Cardiac muscle cell (in vitro differentiated cells and primary cell): ENCODE measurements at regions not wholly inside any gene's neighbourhood (a gene's known extent, or its start where the extent isn't known, plus 50 kb on each side); places are given as distances from the start of the nearest gene placed in this dataset.
"Not testable (repeated sequence)": the region's sequence is repeated elsewhere in the genome, so short reads cannot be mapped to it uniquely, and the experiment has no call there.

Source experiments
- DNase-seq, 2 donors: peaks; one replicate each; pipeline versions ENCODE4 v3.0.0 to v3.0.0-alpha.2; 2010 to 2017; ENCODE audit warnings: low read depth in 1 of 2, low spot score in 1 of 2
- H3K27ac ChIP-seq: fragments of 200-600 bp; sonication (generic); 2 replicates; pipeline ENCODE4 v1.5.1; 2016
- H3K27me3 ChIP-seq: fragments of 200-600 bp; sonication (generic); 2 replicates; pipeline ENCODE4 v1.6.0; 2016; ENCODE audit warnings: control low read depth
- H3K36me3 ChIP-seq: fragments of 200-600 bp; sonication (generic); 2 replicates; pipeline ENCODE4 v1.5.1; 2016; ENCODE audit warnings: control low read depth
- H3K4me1 ChIP-seq: fragments of 200-600 bp; sonication (generic); 2 replicates; pipeline ENCODE4 v1.8.1; 2017; ENCODE audit warnings: low read depth, mild to moderate bottlenecking, mixed run types
- H3K4me3 ChIP-seq: fragments of 200-600 bp; sonication (generic); 2 replicates; pipeline ENCODE4 v1.5.1; 2016; ENCODE audit warnings: mild to moderate bottlenecking
- H3K9me3 ChIP-seq: fragments of 200-600 bp; sonication (generic); 2 replicates; pipeline ENCODE4 v1.5.1; 2017; ENCODE audit warnings: low read depth, mild to moderate bottlenecking, control low read depth
- TF ChIP-seq, protein P1 (sequence below): IDR thresholded peaks from 2 replicates; pipeline ENCODE4 v1.5.1; 2012; ENCODE audit warnings: low read depth, mild to moderate bottlenecking, low read length

- Histone ChIP-seq H3K4me3 (no peak overlapping the region), H3K36me3 (no peaks in the 10 kb centered on the region), H3K4me1 (no peaks in the 10 kb centered on the region), H3K27ac (no peak overlapping the region), H3K9me3 (no peaks in the 10 kb centered on the region), H3K27me3 (peaks cover 6% of the 10 kb centered on the region)
- no peak for DNase-seq
- TF ChIP-seq, protein P1, sequence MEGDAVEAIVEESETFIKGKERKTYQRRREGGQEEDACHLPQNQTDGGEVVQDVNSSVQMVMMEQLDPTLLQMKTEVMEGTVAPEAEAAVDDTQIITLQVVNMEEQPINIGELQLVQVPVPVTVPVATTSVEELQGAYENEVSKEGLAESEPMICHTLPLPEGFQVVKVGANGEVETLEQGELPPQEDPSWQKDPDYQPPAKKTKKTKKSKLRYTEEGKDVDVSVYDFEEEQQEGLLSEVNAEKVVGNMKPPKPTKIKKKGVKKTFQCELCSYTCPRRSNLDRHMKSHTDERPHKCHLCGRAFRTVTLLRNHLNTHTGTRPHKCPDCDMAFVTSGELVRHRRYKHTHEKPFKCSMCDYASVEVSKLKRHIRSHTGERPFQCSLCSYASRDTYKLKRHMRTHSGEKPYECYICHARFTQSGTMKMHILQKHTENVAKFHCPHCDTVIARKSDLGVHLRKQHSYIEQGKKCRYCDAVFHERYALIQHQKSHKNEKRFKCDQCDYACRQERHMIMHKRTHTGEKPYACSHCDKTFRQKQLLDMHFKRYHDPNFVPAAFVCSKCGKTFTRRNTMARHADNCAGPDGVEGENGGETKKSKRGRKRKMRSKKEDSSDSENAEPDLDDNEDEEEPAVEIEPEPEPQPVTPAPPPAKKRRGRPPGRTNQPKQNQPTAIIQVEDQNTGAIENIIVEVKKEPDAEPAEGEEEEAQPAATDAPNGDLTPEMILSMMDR = no peak
Observed at GRCh38 chr6:863831-864230, 170.9 kb upstream of the EXOC2 start.

- H3K4me3 ChIP-seq, DNase-seq, H3K27ac ChIP-seq, H3K36me3 ChIP-seq, H3K9me3 ChIP-seq, H3K27me3 ChIP-seq, H3K4me1 ChIP-seq: not testable (repeated sequence)
Observed at GRCh38 chr6:863127-863526, 170.2 kb upstream of the EXOC2 start.

DNA sequence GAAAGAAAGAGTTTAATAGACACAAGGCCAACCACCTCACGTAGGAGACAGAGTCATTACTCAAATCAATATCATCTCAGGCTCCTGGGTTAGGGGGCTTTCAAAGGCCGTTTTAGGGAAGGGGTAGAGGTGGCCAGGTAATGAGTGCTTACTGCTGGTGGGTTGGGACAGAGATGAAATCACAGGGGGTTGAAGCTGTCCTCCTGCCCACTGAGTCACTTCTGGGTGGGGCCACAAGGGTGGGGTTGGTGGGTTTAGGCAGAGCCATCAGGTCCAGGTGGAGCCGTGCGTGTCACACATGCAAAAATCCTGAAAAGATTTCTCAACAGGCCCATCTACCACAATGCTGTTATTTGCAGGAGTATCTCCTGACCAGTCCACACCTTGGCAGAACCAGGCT lies 167.0 kb upstream of the EXOC2 start:
- Histone ChIP-seq H3K4me3 (no peak overlapping the region), H3K4me1 (no peaks in the 10 kb centered on the region), H3K27ac (no peak overlapping the region), H3K9me3 (no peaks in the 10 kb centered on the region), H3K36me3 (no peaks in the 10 kb centered on the region), H3K27me3 (peaks cover 14% of the 10 kb centered on the region)
- TF ChIP-seq, protein P1 = no peak
- DNase-seq = no peak

DNA sequence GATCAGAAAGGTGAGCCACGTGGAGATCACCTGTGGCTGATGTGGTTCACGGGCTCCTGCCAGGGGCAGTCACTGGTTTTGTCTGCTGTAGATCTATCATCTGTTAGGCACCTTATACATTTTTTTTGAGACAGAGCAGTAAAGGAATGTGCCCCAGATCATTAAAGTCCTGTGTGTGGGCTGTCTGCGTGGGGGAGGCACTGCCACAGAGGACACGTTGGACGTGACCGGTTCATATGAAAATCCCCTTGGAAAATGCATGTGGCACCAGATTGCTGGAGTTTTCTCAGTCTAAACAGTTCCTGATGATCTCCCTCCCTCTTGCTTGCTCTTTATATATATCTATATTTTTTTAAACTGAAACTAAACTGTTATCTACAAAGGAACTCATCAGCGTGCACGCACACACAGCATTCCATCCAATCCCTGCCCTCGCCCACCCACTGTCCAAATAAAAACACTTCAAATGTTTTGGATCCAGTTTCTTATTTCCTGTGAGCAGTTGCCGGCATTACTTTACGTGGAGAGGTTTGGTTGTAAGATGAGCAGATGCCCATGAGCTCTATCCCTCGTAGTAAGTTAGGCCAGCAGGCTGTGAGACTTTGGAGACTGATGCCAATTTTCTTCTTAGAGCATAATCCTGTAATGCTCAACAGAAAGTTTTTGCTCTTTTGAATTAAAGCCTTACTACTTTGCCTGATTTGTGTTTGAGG lies 161.6 kb upstream of the EXOC2 start:
- Histone ChIP-seq H3K36me3 (no peaks in the 10 kb centered on the region), H3K9me3 (no peaks in the 10 kb centered on the region), H3K27ac (no peak overlapping the region), H3K27me3 (peaks cover 18% of the 10 kb centered on the region), H3K4me1 (no peaks in the 10 kb centered on the region), H3K4me3 (no peak overlapping the region)
- DNase-seq = peak in 1 of 2 donors; percentile 2
- TF ChIP-seq, protein P1 = no peak

GRCh38 chr6:852216-852615 lies 159.3 kb upstream of the EXOC2 start:
- not testable (repeated sequence) for DNase-seq, H3K4me3 ChIP-seq, H3K36me3 ChIP-seq, H3K4me1 ChIP-seq, H3K27ac ChIP-seq, H3K9me3 ChIP-seq
- H3K27me3 ChIP-seq = peaks cover 18% of the 10 kb centered on the region

DNA sequence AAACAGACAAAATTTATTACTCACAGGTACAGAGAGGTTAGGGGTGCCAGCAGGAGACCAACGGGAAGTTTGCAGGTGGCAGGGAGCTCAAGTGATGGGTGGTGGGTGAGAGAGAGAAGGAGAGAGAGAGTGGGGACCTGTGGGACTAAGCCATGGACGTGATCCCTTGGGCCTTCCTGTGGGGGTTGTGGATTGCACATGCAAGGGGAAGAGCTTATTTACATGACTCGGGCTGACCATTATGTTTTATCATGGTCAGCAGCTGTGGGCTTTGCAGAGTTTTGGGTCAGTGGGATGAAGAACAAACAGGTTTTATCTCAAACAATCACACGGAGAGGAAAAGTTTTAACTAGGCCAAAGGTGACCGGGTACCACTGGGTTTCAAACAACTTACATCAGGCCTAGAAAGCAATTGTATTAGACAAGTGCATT lies 156.2 kb upstream of the EXOC2 start:
- H3K4me3 ChIP-seq = no peak overlapping the region
- peaks cover 19% of the 10 kb centered on the region for H3K27me3 ChIP-seq
- no peak for DNase-seq
- no peaks in the 10 kb centered on the region for H3K4me1 ChIP-seq
- TF ChIP-seq, protein P1 = no peak
- no peaks in the 10 kb centered on the region for H3K9me3 ChIP-seq
- no peak overlapping the region for H3K27ac ChIP-seq
- no peaks in the 10 kb centered on the region for H3K36me3 ChIP-seq
